Neutrophil (primary cell): ENCODE measurements at regions not wholly inside any gene's neighbourhood (a gene's known extent, or its start where the extent isn't known, plus 50 kb on each side); places are given as distances from the start of the nearest gene placed in this dataset.

ENCODE experiments used
- H3K27ac ChIP-seq: fragments of 200-600 bp; sonication (generic); 2 replicates; pipeline ENCODE4 v1.5.1; 2016; ENCODE audit warnings: mild to moderate bottlenecking, moderate library complexity
- H3K27me3 ChIP-seq: fragments of 200-600 bp; sonication (generic); 2 replicates; pipeline ENCODE4 v1.6.0; 2016; ENCODE audit warnings: mild to moderate bottlenecking
- H3K36me3 ChIP-seq: fragments of 200-600 bp; sonication (generic); 2 replicates; pipeline ENCODE4 v1.5.1; 2017
- H3K4me1 ChIP-seq, 2 experiments: fragments of 200-600 bp in 1 of 2; sonication (generic) in 1 of 2; 1 replicate in 1 of 2; 2 replicates in 1 of 2; pipeline versions ENCODE4 v1.5.1 to v1.6.1; 2013 to 2016; ENCODE audit warnings: low read depth in 1 of 2, low read length in 1 of 2, mild to moderate bottlenecking in 1 of 2, moderate library complexity in 1 of 2; ENCODE audit not compliant: control insufficient read depth in 1 of 2, insufficient read depth in 1 of 2
- H3K4me3 ChIP-seq, 2 experiments: fragments of 200-600 bp in 1 of 2; sonication (generic) in 1 of 2; 1 replicate in 1 of 2; 2 replicates in 1 of 2; pipeline ENCODE4 v1.5.1; 2013 to 2016; ENCODE audit warnings: low read depth in 1 of 2, low read length in 1 of 2, mild to moderate bottlenecking in 1 of 2, moderate library complexity in 1 of 2
- H3K9me3 ChIP-seq: fragments of 200-600 bp; sonication (generic); 2 replicates; pipeline ENCODE4 v1.5.1; 2016
- CTCF ChIP-seq: fragments of 200-600 bp; sonication (generic); IDR thresholded peaks from 2 replicates; pipeline ENCODE4 v1.5.1; 2016; ENCODE audit warnings: antibody characterized with exemption

- Histone ChIP-seq H3K27me3 (no peaks in the 10 kb centered on the region), H3K9me3 (no peaks in the 10 kb centered on the region), H3K4me3 (no peak overlapping the region), H3K4me1 (no peaks in the 10 kb centered on the region), H3K36me3 (no peaks in the 10 kb centered on the region), H3K27ac (no peak overlapping the region)
- TF ChIP-seq CTCF = no peak
Observed at GRCh38 chr21:24208562-24209260, 1398.6 kb downstream of the MRPL39 start.

GRCh38 chr21:24205319-24205718 is 1402.0 kb downstream of the MRPL39 start:
- Histone ChIP-seq H3K27ac (no peak overlapping the region), H3K4me3 (no peak overlapping the region), H3K9me3 (no peaks in the 10 kb centered on the region), H3K36me3 (no peaks in the 10 kb centered on the region), H3K27me3 (no peaks in the 10 kb centered on the region), H3K4me1 (no peaks in the 10 kb centered on the region)
- TF ChIP-seq CTCF = no peak

- Histone ChIP-seq H3K27me3 (no peaks in the 10 kb centered on the region), H3K9me3 (no peaks in the 10 kb centered on the region), H3K27ac (no peak overlapping the region), H3K4me3 (no peak overlapping the region), H3K36me3 (no peaks in the 10 kb centered on the region), H3K4me1 (no peaks in the 10 kb centered on the region)
- no peak for TF ChIP-seq CTCF
Observed at GRCh38 chr21:24204641-24205040, 1402.6 kb downstream of the MRPL39 start.

GRCh38 chr21:24200052-24200451 is 1407.2 kb downstream of the MRPL39 start:
- no peaks in the 10 kb centered on the region for H3K36me3 ChIP-seq
- H3K27ac ChIP-seq = no peak overlapping the region
- no peak overlapping the region for H3K4me3 ChIP-seq
- no peaks in the 10 kb centered on the region for H3K9me3 ChIP-seq
- no peaks in the 10 kb centered on the region for H3K27me3 ChIP-seq
- no peaks in the 10 kb centered on the region for H3K4me1 ChIP-seq
- no peak for TF ChIP-seq CTCF

- Histone ChIP-seq H3K36me3 (no peaks in the 10 kb centered on the region), H3K27ac (no peak overlapping the region), H3K9me3 (no peaks in the 10 kb centered on the region), H3K27me3 (no peaks in the 10 kb centered on the region), H3K4me3 (no peak overlapping the region), H3K4me1 (no peaks in the 10 kb centered on the region)
- TF ChIP-seq CTCF = no peak
Observed at GRCh38 chr21:24197923-24198322, 1409.4 kb downstream of the MRPL39 start.
